Activated naive CD4-positive, alpha-beta T cell treated with anti-CD3 and anti-CD28 coated beads, Interleukin-2, amount 10 ng/mL, durations not matched to agents 7 days and 5 days (primary cell): ENCODE measurements at regions not wholly inside any gene's neighbourhood (a gene's known extent, or its start where the extent isn't known, plus 50 kb on each side); places are given as distances from the start of the nearest gene placed in this dataset.
A peak's percentile ranks its signal among the peaks of the same experiment; 100 is the strongest.
"Not testable (repeated sequence)": the region's sequence is repeated elsewhere in the genome, so short reads cannot be mapped to it uniquely, and the experiment has no call there.

Experiments used
- CTCF ChIA-PET: fragments of 350-600 bp; sonication (Branson Sonifier 250); formaldehyde crosslinking; loops from one replicate; lab custom pipeline; 2021; ENCODE audit warnings: antibody characterized with exemption; lab: Charles Lee
- DNase-seq: peaks from one replicate; pipeline ENCODE4 v3.0.0-alpha.2; 2020
- H3K27ac Mint-ChIP-seq: one replicate; pipeline ENCODE4 v1.8.0; 2021; ENCODE audit warnings: mild to moderate bottlenecking, moderate library complexity, mixed read lengths
- H3K27me3 Mint-ChIP-seq: one replicate; pipeline ENCODE4 v1.8.0; 2021; ENCODE audit warnings: mild to moderate bottlenecking, mixed read lengths
- H3K36me3 Mint-ChIP-seq: one replicate; pipeline ENCODE4 v1.8.0; 2021; ENCODE audit warnings: mixed read lengths
- H3K4me1 Mint-ChIP-seq: one replicate; pipeline ENCODE4 v1.8.0; 2021; ENCODE audit warnings: mixed read lengths
- H3K4me3 Mint-ChIP-seq: one replicate; pipeline ENCODE4 v1.8.0; 2021; ENCODE audit warnings: mild to moderate bottlenecking, moderate library complexity, mixed read lengths
- H3K9me3 Mint-ChIP-seq: one replicate; pipeline ENCODE4 v1.8.0; 2021; ENCODE audit warnings: mixed read lengths

- CTCF ChIA-PET = no interaction called here
- Mint-ChIP-seq H3K27me3 (no peaks in the 10 kb centered on the region), H3K27ac (no peak overlapping the region), H3K9me3 (peaks cover 1% of the 10 kb centered on the region), H3K4me3 (no peak overlapping the region), H3K36me3 (no peaks in the 10 kb centered on the region), H3K4me1 (peaks cover 26% of the 10 kb centered on the region)
- no peak for DNase-seq
Observed at GRCh38 chr11:109958131-109958820, 134.9 kb upstream of the ZC3H12C start.

GRCh38 chr11:109958821-109959166 lies 134.4 kb upstream of the ZC3H12C start:
- Mint-ChIP-seq H3K4me3 (no peak overlapping the region), H3K27ac (no peak overlapping the region), H3K27me3 (no peaks in the 10 kb centered on the region), H3K36me3 (no peaks in the 10 kb centered on the region), H3K9me3 (peaks cover 1% of the 10 kb centered on the region), H3K4me1 (peaks cover 26% of the 10 kb centered on the region)
- no peak for DNase-seq
- CTCF ChIA-PET = interaction anchor here (1.1 kb wide), 1 partner anchor 24 kb away, joined by 3 read pairs; no protein-coding TSS in a partner anchor

- Mint-ChIP-seq H3K9me3 (no peaks in the 10 kb centered on the region), H3K27me3 (no peaks in the 10 kb centered on the region), H3K4me1 (peaks cover 11% of the 10 kb centered on the region), H3K36me3 (no peaks in the 10 kb centered on the region), H3K4me3 (no peak overlapping the region), H3K27ac (no peak overlapping the region)
- DNase-seq = no peak
- CTCF ChIA-PET = no interaction called here
Observed at GRCh38 chr11:109960831-109961230, 132.4 kb upstream of the ZC3H12C start.

DNA sequence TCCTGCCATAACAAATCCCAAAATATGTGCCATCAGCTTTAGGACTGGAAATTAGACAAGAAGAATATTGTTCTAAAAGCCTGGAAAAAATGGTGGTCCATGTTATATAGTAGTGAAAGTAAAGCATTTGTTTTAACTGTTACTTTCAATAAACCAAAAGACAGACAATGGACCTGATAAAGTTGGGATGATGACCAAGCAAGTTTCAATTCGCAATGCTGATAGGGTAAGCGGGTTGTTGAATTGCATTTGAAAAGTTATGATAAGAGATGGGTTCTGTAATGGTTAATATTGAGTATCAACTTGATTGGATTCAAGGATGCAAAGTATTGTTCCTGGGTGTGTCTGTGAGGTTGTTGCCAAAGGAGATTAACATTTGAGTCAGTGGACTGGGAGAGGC lies 131.9 kb upstream of the ZC3H12C start:
- peaks cover 6% of the 10 kb centered on the region for H3K4me1 Mint-ChIP-seq
- H3K9me3 Mint-ChIP-seq = no peaks in the 10 kb centered on the region
- no peaks in the 10 kb centered on the region for H3K27me3 Mint-ChIP-seq
- no peak overlapping the region for H3K4me3 Mint-ChIP-seq
- CTCF ChIA-PET = no interaction called here
- H3K27ac Mint-ChIP-seq = no peak overlapping the region
- no peak for DNase-seq
- no peaks in the 10 kb centered on the region for H3K36me3 Mint-ChIP-seq

- H3K27me3 Mint-ChIP-seq = peaks cover 4% of the 10 kb centered on the region
- no peak for DNase-seq
- H3K4me3 Mint-ChIP-seq = no peak overlapping the region
- no peaks in the 10 kb centered on the region for H3K36me3 Mint-ChIP-seq
- H3K27ac Mint-ChIP-seq = no peak overlapping the region
- CTCF ChIA-PET = no interaction called here
- H3K4me1 Mint-ChIP-seq = no peaks in the 10 kb centered on the region
- H3K9me3 Mint-ChIP-seq = no peaks in the 10 kb centered on the region
Observed at GRCh38 chr11:109963101-109963500, 130.1 kb upstream of the ZC3H12C start.

DNA sequence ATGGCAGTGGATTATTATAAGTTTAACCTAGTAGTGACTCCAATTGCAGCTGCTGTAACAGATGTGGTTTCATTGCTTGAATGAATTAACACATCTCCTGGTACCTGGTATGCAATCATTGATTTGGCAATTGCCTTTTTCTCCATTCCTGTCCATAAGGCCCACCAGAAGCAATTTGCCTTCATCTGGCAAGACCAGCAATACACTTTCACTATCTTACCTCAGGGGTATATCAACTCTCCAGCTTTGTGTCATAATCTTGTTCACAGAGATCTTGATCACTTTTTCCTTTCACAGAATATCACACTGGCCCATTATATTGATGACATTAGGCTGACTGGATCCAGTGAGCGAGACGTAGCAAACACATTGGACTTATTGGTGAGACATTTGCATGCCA lies 128.7 kb upstream of the ZC3H12C start:
- Mint-ChIP-seq H3K27ac (no peak overlapping the region), H3K4me3 (no peak overlapping the region), H3K9me3 (no peaks in the 10 kb centered on the region), H3K36me3 (no peaks in the 10 kb centered on the region), H3K4me1 (no peaks in the 10 kb centered on the region), H3K27me3 (peaks cover 4% of the 10 kb centered on the region)
- no peak for DNase-seq
- CTCF ChIA-PET = no interaction called here

DNA sequence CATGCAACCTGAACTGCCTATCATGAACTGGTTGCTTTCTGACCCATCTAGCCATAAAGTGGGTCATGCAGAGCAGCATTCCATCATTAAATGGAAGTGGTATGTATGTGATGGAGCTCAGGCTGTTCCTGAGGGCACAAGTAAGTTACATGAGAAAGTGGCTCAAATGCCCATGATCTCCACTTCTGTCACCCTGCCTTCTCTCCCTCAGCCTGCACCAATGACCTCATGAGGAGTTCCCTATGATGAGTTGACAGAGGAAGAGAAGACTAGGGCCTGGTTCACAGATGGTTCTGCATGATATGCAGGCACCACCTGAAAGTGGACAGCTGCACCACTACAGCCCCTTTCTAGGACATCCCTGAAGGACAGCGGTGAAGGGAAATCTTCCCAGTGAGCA lies 127.7 kb upstream of the ZC3H12C start:
- not testable (repeated sequence) for DNase-seq, H3K4me3 Mint-ChIP-seq, H3K27ac Mint-ChIP-seq

GRCh38 chr11:109965926-109966325 lies 127.3 kb upstream of the ZC3H12C start:
- H3K27me3 Mint-ChIP-seq, H3K36me3 Mint-ChIP-seq, DNase-seq, H3K9me3 Mint-ChIP-seq, H3K27ac Mint-ChIP-seq, CTCF ChIA-PET, H3K4me3 Mint-ChIP-seq, H3K4me1 Mint-ChIP-seq: not testable (repeated sequence)

More for the DNA sequence above, 127.7 kb upstream of the ZC3H12C start:
- H3K4me1 Mint-ChIP-seq, H3K36me3 Mint-ChIP-seq, H3K27me3 Mint-ChIP-seq, H3K9me3 Mint-ChIP-seq, CTCF ChIA-PET: not testable (repeated sequence)

- DNase-seq, CTCF ChIA-PET, H3K36me3 Mint-ChIP-seq, H3K27me3 Mint-ChIP-seq, H3K9me3 Mint-ChIP-seq, H3K27ac Mint-ChIP-seq, H3K4me3 Mint-ChIP-seq: not testable (repeated sequence)
- H3K4me1 Mint-ChIP-seq = peaks cover 17% of the 10 kb centered on the region
Observed at GRCh38 chr11:109967136-109967535, 126.1 kb upstream of the ZC3H12C start.

DNA sequence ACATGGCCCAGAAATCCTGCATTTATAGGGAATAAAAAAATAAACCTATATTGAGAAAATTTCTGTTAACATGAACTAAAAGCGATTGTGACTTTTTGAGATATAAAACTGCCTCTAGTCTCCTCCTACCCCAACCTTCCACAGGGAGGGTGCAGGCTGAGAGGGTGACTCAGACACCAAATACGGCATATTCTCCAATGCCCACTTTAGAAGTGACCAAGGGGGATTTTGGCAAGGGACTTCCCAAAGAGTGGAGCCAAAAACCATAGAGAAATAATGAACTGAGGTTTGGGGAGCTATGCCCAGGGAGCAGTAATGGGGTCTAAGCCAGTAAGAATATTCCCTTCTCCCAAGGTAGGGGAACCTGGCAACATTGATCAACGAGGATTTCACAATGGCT lies 124.9 kb upstream of the ZC3H12C start:
- no peak for DNase-seq
- peaks cover 18% of the 10 kb centered on the region for H3K4me1 Mint-ChIP-seq
- CTCF ChIA-PET = no interaction called here
- H3K27me3 Mint-ChIP-seq = peaks cover 8% of the 10 kb centered on the region
- no peaks in the 10 kb centered on the region for H3K36me3 Mint-ChIP-seq
- no peak overlapping the region for H3K4me3 Mint-ChIP-seq
- H3K27ac Mint-ChIP-seq = no peak overlapping the region
- H3K9me3 Mint-ChIP-seq = no peaks in the 10 kb centered on the region

DNA sequence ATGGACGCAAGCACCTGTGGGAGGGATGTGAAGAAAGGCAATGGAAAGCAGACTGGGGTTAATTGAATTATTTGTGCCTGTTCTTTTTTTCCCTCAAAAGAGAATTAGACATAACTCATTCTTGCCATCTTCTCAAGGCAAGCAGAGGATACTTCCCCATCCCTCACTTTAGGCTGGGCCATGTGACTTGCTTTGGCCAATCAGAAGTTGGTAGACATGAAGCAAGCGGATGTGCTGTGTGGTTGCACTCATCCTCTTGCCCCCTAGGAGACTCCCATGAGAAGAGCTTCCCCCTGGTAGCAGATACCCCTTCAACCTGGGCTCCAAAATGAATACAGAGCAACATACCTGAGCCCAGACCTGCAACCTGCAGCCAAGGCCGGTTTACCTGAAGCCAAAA lies 124.4 kb upstream of the ZC3H12C start:
- peaks cover 10% of the 10 kb centered on the region for H3K27me3 Mint-ChIP-seq
- H3K4me1 Mint-ChIP-seq = peaks cover 18% of the 10 kb centered on the region
- DNase-seq = no peak
- CTCF ChIA-PET = no interaction called here
- no peak overlapping the region for H3K4me3 Mint-ChIP-seq
- no peaks in the 10 kb centered on the region for H3K36me3 Mint-ChIP-seq
- no peak overlapping the region for H3K27ac Mint-ChIP-seq
- no peaks in the 10 kb centered on the region for H3K9me3 Mint-ChIP-seq

GRCh38 chr11:109970516-109971183 lies 122.5 kb upstream of the ZC3H12C start:
- Mint-ChIP-seq H3K4me3 (no peak overlapping the region), H3K36me3 (peaks cover 2% of the 10 kb centered on the region), H3K9me3 (no peaks in the 10 kb centered on the region), H3K4me1 (peaks cover 18% of the 10 kb centered on the region), H3K27me3 (peaks cover 19% of the 10 kb centered on the region), H3K27ac (peak overlapping the region; percentile 70)
- CTCF ChIA-PET = interaction anchor here (1.1 kb wide), 2 partner anchors 8 to 14 kb away, joined by 3 to 4 read pairs; no protein-coding TSS in a partner anchor
- no peak for DNase-seq

GRCh38 chr11:109971184-109971523 lies 122.0 kb upstream of the ZC3H12C start:
- Mint-ChIP-seq H3K27ac (peak overlapping the region; percentile 70), H3K4me1 (peaks cover 18% of the 10 kb centered on the region), H3K27me3 (peaks cover 19% of the 10 kb centered on the region), H3K36me3 (peaks cover 2% of the 10 kb centered on the region), H3K9me3 (no peaks in the 10 kb centered on the region), H3K4me3 (no peak overlapping the region)
- CTCF ChIA-PET = interaction anchor here (1.1 kb wide), 2 partner anchors 9 to 13 kb away, joined by 3 to 4 read pairs; no protein-coding TSS in a partner anchor
- no peak for DNase-seq

- DNase-seq = no peak
- CTCF ChIA-PET = no interaction called here
- no peak overlapping the region for H3K27ac Mint-ChIP-seq
- H3K4me1 Mint-ChIP-seq = peaks cover 18% of the 10 kb centered on the region
- H3K4me3 Mint-ChIP-seq = no peak overlapping the region
- H3K27me3 Mint-ChIP-seq = peaks cover 19% of the 10 kb centered on the region
- H3K9me3 Mint-ChIP-seq = no peaks in the 10 kb centered on the region
- H3K36me3 Mint-ChIP-seq = peaks cover 2% of the 10 kb centered on the region
Observed at GRCh38 chr11:109972181-109972715, 120.9 kb upstream of the ZC3H12C start.

DNA sequence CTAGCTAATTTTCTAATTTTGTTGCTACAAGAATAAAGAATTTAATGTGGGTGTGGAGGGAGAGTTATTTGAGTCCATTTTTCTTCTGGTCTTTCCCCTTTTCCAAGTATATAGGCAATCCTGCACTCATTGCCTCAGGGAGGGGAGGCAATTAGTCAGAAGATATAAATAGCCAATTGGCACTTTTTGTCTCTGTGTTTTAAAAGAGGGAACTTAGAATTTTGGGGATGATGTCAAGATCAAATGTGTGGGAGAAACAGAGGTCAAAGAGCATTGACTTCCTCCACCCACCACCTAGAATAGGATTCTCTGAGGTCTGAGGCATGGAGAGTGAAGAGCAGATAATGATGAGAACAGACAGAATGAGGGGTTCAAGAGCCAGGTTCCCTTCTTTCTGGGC lies 120.3 kb upstream of the ZC3H12C start:
- CTCF ChIA-PET = no interaction called here
- H3K27me3 Mint-ChIP-seq = peaks cover 21% of the 10 kb centered on the region
- peaks cover 18% of the 10 kb centered on the region for H3K4me1 Mint-ChIP-seq
- H3K9me3 Mint-ChIP-seq = no peaks in the 10 kb centered on the region
- no peak for DNase-seq
- no peak overlapping the region for H3K27ac Mint-ChIP-seq
- peaks cover 2% of the 10 kb centered on the region for H3K36me3 Mint-ChIP-seq
- no peak overlapping the region for H3K4me3 Mint-ChIP-seq
